Coronary artery (tissue), 2 donors: ENCODE measurements at regions not wholly inside any gene's neighbourhood (a gene's known extent, or its start where the extent isn't known, plus 50 kb on each side); places are given as distances from the start of the nearest gene placed in this dataset.

Source experiments
- DNase-seq: peaks from one replicate; pipeline ENCODE4 v3.0.0-alpha.2; 2017; ENCODE audit warnings: low spot score
- H3K27ac ChIP-seq, 2 donors: fragments of 200-600 bp; sonication (generic); one replicate each; pipeline ENCODE4 v1.5.1; 2016 to 2019
- H3K4me3 ChIP-seq: fragments of 200-600 bp; sonication (generic); 2 replicates; pipeline ENCODE4 v1.5.1; 2016; ENCODE audit warnings: mild to moderate bottlenecking, moderate library complexity
- CTCF ChIP-seq: fragments of 200-600 bp; sonication (generic); IDR thresholded peaks from one replicate; pipeline ENCODE4 v1.5.1; 2019; ENCODE audit warnings: antibody characterized with exemption

GRCh38 chr1:8241417-8242014 is 76.4 kb upstream of the SLC45A1 start:
- Histone ChIP-seq H3K4me3 (no peak overlapping the region), H3K27ac (no peak overlapping the region)
- DNase-seq = no peak
- TF ChIP-seq CTCF = no peak

- Histone ChIP-seq H3K4me3 (no peak overlapping the region), H3K27ac (no peak overlapping the region)
- no peak for DNase-seq
- no peak for TF ChIP-seq CTCF
These were observed 78.4 kb upstream of the SLC45A1 start for GRCh38 chr1:8239306-8240023.

GRCh38 chr1:8239039-8239305 is 78.9 kb upstream of the SLC45A1 start:
- no peak for TF ChIP-seq CTCF
- no peak overlapping the region for H3K27ac ChIP-seq
- DNase-seq = no peak
- no peak overlapping the region for H3K4me3 ChIP-seq

- TF ChIP-seq CTCF = no peak
- H3K4me3 ChIP-seq = no peak overlapping the region
- H3K27ac ChIP-seq = peak overlapping the region in 1 of 2 donors; percentile 14
- DNase-seq = no peak
These were observed 79.5 kb upstream of the SLC45A1 start for GRCh38 chr1:8238141-8239038.

- no peak for DNase-seq
- H3K27ac ChIP-seq = no peak overlapping the region
- H3K4me3 ChIP-seq = no peak overlapping the region
- no peak for TF ChIP-seq CTCF
These were observed 85.7 kb upstream of the SLC45A1 start for GRCh38 chr1:8232036-8232757.

- no peak for DNase-seq
- no peak for TF ChIP-seq CTCF
- no peak overlapping the region for H3K4me3 ChIP-seq
- no peak overlapping the region for H3K27ac ChIP-seq
These were observed 87.7 kb upstream of the SLC45A1 start for GRCh38 chr1:8230292-8230621.
